ENCODE measurements at regions not wholly inside any gene's neighbourhood (a gene's known extent, or its start where the extent isn't known, plus 50 kb on each side); places are given as distances from the start of the nearest gene placed in this dataset.

DNA sequence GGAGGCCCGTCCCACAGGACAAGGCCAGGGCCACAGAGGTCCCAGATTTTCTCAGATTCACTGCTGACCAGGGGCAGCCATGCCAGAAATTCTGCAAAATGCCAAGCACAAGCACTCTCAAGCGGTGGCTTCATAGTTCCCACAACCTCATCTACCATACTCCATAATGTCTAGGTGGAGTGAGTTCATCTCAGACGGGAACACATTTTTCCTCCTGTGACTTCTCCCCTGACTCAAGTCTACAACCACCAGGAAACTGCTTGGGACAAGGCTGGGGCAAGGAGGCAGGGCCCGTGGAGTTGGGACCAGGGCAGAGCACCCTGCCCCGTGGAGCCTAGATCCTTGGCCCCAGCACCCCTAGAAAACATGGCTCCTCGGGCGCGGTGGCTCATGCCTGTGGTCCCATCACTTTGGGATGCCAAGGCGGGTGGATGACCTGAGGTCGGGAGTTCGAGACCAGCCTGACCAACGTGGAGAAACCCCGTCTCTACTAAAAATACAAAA is 150.7 kb upstream of the HAAO start:
- H3K4me1 ChIP-seq = no peaks in the 10 kb centered on the region

DNA sequence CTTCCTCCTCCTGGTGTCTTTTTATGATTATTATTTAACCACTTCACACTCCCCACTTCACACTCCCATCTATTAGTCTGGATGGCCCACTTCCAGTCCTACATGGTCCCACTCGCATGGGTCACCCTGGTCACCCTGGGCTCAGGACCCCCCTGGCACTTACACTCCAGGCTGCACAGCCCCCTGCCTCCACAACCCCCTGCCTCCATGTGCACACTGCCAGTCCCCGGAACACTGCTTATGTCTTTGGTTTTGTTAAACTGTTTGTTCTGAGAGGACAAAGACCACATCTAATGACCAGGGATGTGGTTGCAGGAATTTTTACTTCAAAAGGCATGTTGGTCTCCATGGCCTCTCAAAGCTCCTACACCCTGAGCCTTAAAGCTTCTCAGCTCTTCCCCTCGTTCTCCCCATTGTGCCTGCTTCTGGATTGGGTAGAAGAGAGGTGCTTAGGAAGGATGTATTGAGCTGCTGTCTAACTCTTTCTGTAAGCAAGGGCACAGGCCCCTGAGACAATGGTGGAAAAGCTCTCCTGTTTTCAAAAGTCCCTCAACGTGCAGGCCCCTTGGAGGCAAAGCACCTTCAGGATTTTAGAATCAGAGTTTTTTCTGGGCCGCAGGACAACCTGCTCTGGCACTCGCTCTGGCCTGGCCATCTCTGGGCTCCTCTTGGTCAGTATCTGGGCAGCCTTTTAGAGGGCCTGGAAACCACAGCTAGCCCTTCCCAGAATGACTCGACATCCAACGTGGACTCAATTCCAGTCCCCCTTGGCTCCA is 150.0 kb upstream of the HAAO start:
- H3K4me1 ChIP-seq = no peaks in the 10 kb centered on the region

More for the DNA sequence above, 150.7 kb upstream of the HAAO start:
- no peak overlapping the region for H3K4me2 ChIP-seq (ENCODE audit: low read length)
- no peak overlapping the region for H3K9ac ChIP-seq
- TF ChIP-seq, protein P1, sequence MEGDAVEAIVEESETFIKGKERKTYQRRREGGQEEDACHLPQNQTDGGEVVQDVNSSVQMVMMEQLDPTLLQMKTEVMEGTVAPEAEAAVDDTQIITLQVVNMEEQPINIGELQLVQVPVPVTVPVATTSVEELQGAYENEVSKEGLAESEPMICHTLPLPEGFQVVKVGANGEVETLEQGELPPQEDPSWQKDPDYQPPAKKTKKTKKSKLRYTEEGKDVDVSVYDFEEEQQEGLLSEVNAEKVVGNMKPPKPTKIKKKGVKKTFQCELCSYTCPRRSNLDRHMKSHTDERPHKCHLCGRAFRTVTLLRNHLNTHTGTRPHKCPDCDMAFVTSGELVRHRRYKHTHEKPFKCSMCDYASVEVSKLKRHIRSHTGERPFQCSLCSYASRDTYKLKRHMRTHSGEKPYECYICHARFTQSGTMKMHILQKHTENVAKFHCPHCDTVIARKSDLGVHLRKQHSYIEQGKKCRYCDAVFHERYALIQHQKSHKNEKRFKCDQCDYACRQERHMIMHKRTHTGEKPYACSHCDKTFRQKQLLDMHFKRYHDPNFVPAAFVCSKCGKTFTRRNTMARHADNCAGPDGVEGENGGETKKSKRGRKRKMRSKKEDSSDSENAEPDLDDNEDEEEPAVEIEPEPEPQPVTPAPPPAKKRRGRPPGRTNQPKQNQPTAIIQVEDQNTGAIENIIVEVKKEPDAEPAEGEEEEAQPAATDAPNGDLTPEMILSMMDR (IDR thresholded peaks at IDR 0.05) = no peak
- no peak overlapping the region for H2AFZ ChIP-seq
- no peaks in the 10 kb centered on the region for H3K36me3 ChIP-seq (ENCODE audit: control insufficient read depth, insufficient read depth, low read length)
- H3K27ac ChIP-seq = no peak overlapping the region
- no peak overlapping the region for H3K4me3 ChIP-seq (ENCODE audit: low read depth, low read length)
- no peaks in the 10 kb centered on the region for H3K9me3 ChIP-seq (ENCODE audit: control insufficient read depth, low read length)
- no peaks in the 10 kb centered on the region for H3K79me2 ChIP-seq
- no peaks in the 10 kb centered on the region for H3K27me3 ChIP-seq (ENCODE audit: control insufficient read depth, insufficient read depth, low read length)

DNA sequence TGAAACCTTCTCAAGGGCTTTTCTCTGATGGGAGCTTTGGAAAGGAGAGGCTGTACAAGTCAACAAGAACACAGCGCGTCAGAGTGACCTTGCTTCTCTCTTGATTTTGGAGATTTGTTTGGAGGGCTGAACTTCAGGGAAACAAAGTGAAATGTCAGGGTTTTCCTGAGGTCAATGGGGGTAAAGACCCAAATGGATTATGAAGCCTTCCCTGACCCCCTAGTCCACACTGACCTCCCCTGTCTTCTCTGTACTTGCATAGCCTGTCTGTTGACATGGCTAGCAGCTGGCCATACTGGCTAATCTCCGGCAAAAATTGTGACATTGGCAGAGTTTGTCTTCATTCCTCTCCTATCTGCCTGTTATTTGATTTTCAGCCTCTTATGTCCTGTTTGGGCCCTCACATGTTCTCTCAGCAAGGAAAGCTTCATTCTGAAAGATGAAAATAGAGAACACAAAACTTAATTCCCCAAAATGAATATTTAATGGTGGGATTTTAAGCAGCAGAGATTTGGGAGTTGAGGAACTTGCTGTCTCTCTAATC is 149.3 kb upstream of the HAAO start:
- TF ChIP-seq, protein P1 (IDR thresholded peaks at IDR 0.05) = no peak

More for the DNA sequence above, 150.0 kb upstream of the HAAO start:
- no peak overlapping the region for H3K4me3 ChIP-seq (ENCODE audit: low read depth, low read length)
- H3K36me3 ChIP-seq (ENCODE audit: control insufficient read depth, insufficient read depth, low read length) = no peaks in the 10 kb centered on the region
- no peak overlapping the region for H3K27ac ChIP-seq
- TF ChIP-seq, protein P1 (IDR thresholded peaks at IDR 0.05) = no peak
- no peak overlapping the region for H3K4me2 ChIP-seq (ENCODE audit: low read length)
- no peak overlapping the region for H2AFZ ChIP-seq
- H3K9me3 ChIP-seq (ENCODE audit: control insufficient read depth, low read length) = no peaks in the 10 kb centered on the region
- H3K27me3 ChIP-seq (ENCODE audit: control insufficient read depth, insufficient read depth, low read length) = no peaks in the 10 kb centered on the region
- no peak overlapping the region for H3K9ac ChIP-seq
- no peaks in the 10 kb centered on the region for H3K79me2 ChIP-seq

DNA sequence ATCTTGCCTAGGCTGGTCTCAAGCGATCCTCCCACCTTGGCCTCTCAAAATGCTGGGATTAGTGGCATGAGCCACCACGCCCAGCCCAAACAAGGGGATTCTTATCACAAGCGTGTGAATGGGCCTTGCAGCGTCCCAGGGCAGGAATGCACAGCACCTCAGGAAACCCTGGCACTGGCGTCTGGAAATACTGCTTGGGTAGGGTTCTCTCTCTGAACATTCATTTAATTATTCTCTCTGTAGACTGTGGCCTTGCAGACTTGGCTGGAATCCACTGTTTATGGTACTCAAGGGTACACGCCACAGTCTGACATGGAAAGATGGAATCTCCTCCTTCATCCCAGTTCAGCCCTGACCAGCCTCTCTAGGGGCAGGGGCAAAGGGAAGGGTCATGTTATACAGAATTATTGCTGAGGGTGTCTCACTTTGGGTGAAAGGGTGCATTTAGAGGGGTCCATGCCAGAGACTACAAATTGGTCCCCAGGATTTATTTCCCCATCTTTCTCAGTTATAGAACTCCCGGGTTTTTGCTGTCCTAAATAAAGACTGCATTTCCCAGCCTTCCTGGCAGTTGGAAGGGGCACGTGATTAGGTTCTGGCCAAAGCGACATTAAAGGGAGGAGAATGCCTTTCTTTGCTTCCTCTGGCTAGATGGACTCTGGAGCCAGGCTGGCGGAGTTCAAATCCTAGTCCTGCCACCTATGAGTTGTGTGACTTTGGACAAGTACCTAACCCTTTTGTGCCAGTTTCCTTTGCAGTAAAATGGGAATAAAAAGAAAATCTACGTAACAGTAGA is 147.2 kb upstream of the HAAO start:
- H3K79me2 ChIP-seq = no peaks in the 10 kb centered on the region
- no peak overlapping the region for H2AFZ ChIP-seq
- no peaks in the 10 kb centered on the region for H3K36me3 ChIP-seq (ENCODE audit: control insufficient read depth, insufficient read depth, low read length)
- no peak overlapping the region for H3K4me3 ChIP-seq (ENCODE audit: low read depth, low read length)
- no peak overlapping the region for H3K4me2 ChIP-seq (ENCODE audit: low read length)
- no peaks in the 10 kb centered on the region for H3K9me3 ChIP-seq (ENCODE audit: control insufficient read depth, low read length)
- H3K9ac ChIP-seq = no peak overlapping the region
- TF ChIP-seq, protein P1 (IDR thresholded peaks at IDR 0.05) = no peak
- H3K27me3 ChIP-seq (ENCODE audit: control insufficient read depth, insufficient read depth, low read length) = no peaks in the 10 kb centered on the region
- no peak overlapping the region for H3K27ac ChIP-seq
- H3K4me1 ChIP-seq = no peaks in the 10 kb centered on the region

More for the DNA sequence above, 149.3 kb upstream of the HAAO start:
- Histone ChIP-seq H3K27me3 (ENCODE audit: control insufficient read depth, insufficient read depth, low read length) (no peaks in the 10 kb centered on the region), H2AFZ (no peak overlapping the region), H3K4me3 (ENCODE audit: low read depth, low read length) (no peak overlapping the region), H3K4me2 (ENCODE audit: low read length) (no peak overlapping the region), H3K9ac (no peak overlapping the region), H3K36me3 (ENCODE audit: control insufficient read depth, insufficient read depth, low read length) (no peaks in the 10 kb centered on the region), H3K79me2 (no peaks in the 10 kb centered on the region), H3K9me3 (ENCODE audit: control insufficient read depth, low read length) (no peaks in the 10 kb centered on the region), H3K4me1 (no peaks in the 10 kb centered on the region), H3K27ac (no peak overlapping the region)

All from parathyroid adenoma (tissue), 2 donors.